ENCODE measurements at regions not wholly inside any gene's neighbourhood (a gene's known extent, or its start where the extent isn't known, plus 50 kb on each side); places are given as distances from the start of the nearest gene placed in this dataset.

DNA sequence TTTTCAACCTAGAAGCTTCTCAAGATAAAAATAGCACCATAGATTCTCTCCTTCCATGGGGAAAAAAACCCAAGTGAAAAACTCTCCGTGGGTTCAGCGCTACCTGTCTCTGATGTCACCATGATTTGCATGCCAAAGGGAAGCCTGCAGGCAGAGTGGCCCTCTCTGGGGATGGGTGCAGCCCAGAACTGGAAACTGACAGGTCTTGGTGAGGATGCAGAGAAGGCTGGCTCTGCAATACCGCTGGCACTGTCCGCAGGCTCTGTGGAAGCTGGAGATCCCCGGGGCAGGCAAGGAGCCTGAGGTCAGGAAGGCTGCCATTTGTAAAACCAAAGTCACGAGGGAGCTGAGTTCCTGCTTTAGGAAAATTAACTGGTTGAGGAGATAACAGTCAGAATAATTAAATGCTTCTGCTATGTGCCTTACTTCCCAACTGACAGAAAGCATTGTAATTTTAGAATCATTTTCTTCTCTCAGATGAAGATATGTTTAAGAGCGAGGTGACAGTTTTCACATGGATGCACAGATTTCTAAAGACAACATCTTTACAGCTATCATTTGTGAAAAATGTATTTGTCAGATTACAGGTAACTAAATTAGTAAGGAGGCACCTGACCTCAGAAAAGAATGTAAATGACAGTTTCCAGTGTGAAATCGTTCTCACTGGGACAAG lies 731.5 kb upstream of the FZD8 start:
- Histone ChIP-seq H3K9me3 (ENCODE audit: control insufficient read depth, low read length) (no peaks in the 10 kb centered on the region), H3K4me3 (ENCODE audit: low read length) (no peak overlapping the region), H3K27ac (ENCODE audit: low read length) (no peak overlapping the region), H3K4me1 (ENCODE audit: control insufficient read depth, insufficient read depth, low read length) (no peaks in the 10 kb centered on the region), H3K27me3 (ENCODE audit: control insufficient read depth, insufficient read depth) (no peaks in the 10 kb centered on the region)
- intact Hi-C loops (cut with DNase I) = no loop called here
- ATAC-seq (no peak), DNase-seq (no peak)
- 63% methylated on average over 8 of the region's 8 CpGs for WGBS

DNA sequence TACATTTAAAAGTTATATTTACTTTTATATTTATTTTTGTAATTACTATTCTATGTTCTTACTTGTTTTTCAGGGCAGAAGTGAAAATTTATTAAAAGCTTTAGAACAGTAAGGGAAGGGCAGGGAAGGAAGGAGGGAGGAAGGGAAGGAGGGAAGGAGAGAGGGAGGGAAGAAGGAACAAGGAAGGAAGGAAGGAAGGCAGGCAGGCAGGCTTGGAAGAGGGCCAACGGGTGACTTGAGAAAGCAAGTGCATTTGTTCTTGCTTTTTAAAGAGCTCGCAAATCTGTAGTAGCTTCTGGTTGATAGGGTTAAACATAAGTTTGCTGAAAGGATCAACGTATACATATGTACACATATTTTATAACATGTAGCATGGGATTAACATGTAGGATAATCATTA lies 725.3 kb upstream of the FZD8 start:
- H3K9me3 ChIP-seq (ENCODE audit: control insufficient read depth, low read length) = no peaks in the 10 kb centered on the region
- 73% methylated on average over 3 of the region's 3 CpGs for WGBS
- H3K4me1 ChIP-seq (ENCODE audit: control insufficient read depth, insufficient read depth, low read length) = no peaks in the 10 kb centered on the region
- no peak for DNase-seq
- no peak overlapping the region for H3K4me3 ChIP-seq (ENCODE audit: low read length)
- no peak for ATAC-seq
- no peak overlapping the region for H3K27ac ChIP-seq (ENCODE audit: low read length)
- no peaks in the 10 kb centered on the region for H3K27me3 ChIP-seq (ENCODE audit: control insufficient read depth, insufficient read depth)
- intact Hi-C loops (cut with DNase I) = no loop called here

DNA sequence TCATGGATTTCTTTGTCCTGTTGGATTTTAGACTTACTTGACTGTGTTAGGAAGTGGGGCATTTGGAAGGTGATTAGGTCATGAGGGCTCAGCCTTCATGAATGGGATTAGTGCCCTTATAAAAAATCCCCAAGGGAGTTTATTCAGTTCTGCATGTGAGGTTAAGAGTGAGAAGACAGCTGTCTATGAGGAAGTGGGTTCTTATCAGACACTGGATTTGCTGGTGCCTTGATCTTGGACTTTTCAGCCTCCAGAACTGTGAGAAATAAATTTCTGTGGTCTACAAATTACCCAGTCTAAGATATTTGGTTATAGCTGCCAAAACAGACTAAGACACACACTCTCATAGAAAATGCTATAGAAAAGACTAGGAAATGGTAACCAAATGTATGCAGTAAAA lies 724.7 kb upstream of the FZD8 start:
- Histone ChIP-seq H3K9me3 (ENCODE audit: control insufficient read depth, low read length) (no peaks in the 10 kb centered on the region), H3K4me3 (ENCODE audit: low read length) (no peak overlapping the region), H3K4me1 (ENCODE audit: control insufficient read depth, insufficient read depth, low read length) (no peaks in the 10 kb centered on the region), H3K27ac (ENCODE audit: low read length) (no peak overlapping the region), H3K27me3 (ENCODE audit: control insufficient read depth, insufficient read depth) (no peaks in the 10 kb centered on the region)
- intact Hi-C loops (cut with DNase I) = no loop called here
- ATAC-seq (no peak), DNase-seq (no peak)

DNA sequence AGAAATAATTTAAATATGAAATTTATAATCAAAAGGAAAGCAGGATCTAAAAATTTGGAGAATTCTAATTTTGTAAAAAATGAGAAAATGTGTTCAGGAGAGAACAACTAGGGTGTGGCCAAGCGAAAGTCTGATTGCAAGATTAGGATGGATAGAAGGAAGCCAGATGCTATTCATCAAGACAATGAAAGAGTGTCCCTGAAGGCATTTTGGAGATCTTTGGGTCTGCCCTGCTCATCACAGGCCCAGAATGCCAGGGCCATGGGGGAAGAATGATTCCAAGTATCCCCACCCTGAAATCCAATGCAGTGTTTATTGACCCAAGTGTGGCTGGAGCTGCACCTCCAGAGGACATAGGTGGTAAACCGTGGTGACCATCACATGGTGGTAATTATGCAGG lies 724.0 kb upstream of the FZD8 start:
- ATAC-seq (no peak), DNase-seq (no peak)
- Histone ChIP-seq H3K27me3 (ENCODE audit: control insufficient read depth, insufficient read depth) (no peaks in the 10 kb centered on the region), H3K27ac (ENCODE audit: low read length) (no peak overlapping the region), H3K4me3 (ENCODE audit: low read length) (no peak overlapping the region), H3K9me3 (ENCODE audit: control insufficient read depth, low read length) (no peaks in the 10 kb centered on the region), H3K4me1 (ENCODE audit: control insufficient read depth, insufficient read depth, low read length) (no peaks in the 10 kb centered on the region)
- WGBS = 94% methylated on average over 2 of the region's 2 CpGs
- intact Hi-C loops (cut with DNase I) = no loop called here

DNA sequence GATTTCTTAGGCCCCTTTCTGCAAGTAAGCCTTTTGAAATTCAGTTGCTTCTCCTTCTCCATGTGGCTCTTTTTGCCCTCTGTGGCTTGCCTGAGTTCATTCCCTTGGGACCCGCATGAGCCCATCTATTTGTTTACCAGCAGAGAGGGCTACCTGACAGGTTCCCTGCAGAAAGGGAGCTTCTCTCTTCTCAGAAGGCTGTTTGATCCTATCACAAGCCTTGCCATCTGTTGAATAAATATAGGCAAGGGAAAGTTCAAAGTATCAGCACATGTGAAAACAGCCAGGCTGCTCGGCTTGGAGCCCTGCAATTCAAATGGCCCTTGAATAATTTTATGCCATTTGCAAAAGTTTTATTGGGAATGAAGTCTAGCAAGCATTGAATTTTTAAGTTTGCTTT lies 720.2 kb upstream of the FZD8 start:
- DNase-seq (no peak), ATAC-seq (no peak)
- Histone ChIP-seq H3K9me3 (ENCODE audit: control insufficient read depth, low read length) (no peaks in the 10 kb centered on the region), H3K27ac (ENCODE audit: low read length) (no peak overlapping the region), H3K27me3 (ENCODE audit: control insufficient read depth, insufficient read depth) (no peaks in the 10 kb centered on the region), H3K4me3 (ENCODE audit: low read length) (no peak overlapping the region), H3K4me1 (ENCODE audit: control insufficient read depth, insufficient read depth, low read length) (no peaks in the 10 kb centered on the region)
- WGBS = 83% methylated on average over 2 of the region's 2 CpGs
- intact Hi-C loops (cut with DNase I) = no loop called here

DNA sequence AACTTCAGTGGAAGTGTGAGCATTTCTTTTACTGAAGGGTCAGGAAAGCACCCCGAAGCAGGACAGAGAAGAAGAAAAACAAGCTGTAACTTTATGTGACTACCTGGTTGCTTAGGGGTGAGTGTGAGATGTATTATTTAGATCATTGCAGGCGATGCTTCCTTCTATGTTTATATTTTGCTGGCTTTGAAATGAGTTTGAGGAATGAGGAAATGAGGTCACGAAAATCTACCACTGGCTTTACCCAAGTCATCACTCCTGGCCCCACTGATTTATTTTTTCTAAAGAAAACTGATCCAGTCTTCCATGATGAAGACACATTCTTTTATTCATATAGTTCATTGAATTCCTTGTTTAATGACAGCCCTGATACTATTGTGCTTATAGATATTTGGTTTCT lies 716.6 kb upstream of the FZD8 start:
- DNase-seq (no peak), ATAC-seq (no peak)
- intact Hi-C loops (cut with DNase I) = no loop called here
- H3K4me1 ChIP-seq (ENCODE audit: control insufficient read depth, insufficient read depth, low read length) = no peaks in the 10 kb centered on the region
- H3K27me3 ChIP-seq (ENCODE audit: control insufficient read depth, insufficient read depth) = no peaks in the 10 kb centered on the region
- H3K27ac ChIP-seq (ENCODE audit: low read length) = no peak overlapping the region
- no peak overlapping the region for H3K4me3 ChIP-seq (ENCODE audit: low read length)
- WGBS = 87% methylated on average over 3 of the region's 3 CpGs
- H3K9me3 ChIP-seq (ENCODE audit: control insufficient read depth, low read length) = no peaks in the 10 kb centered on the region

DNA sequence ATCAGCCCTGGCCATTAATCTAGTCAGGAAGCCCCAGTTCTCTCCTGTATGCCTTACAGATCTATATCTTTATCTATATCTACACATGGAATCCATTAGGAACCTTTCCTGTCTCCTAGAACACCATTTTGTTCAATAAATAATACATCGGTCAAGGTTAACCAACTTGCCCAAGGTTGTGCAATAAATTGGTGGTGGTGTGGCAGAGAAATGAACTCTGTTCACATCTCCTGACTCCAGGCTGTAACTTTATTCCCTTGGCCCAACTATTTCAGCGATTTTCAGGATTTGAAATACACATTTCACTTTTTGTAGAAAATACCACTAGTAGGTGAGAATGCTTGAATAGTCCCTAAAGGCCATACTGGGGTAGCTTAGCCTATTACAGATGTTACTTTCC lies 712.5 kb upstream of the FZD8 start:
- no peaks in the 10 kb centered on the region for H3K9me3 ChIP-seq (ENCODE audit: control insufficient read depth, low read length)
- DNase-seq (no peak), ATAC-seq (no peak)
- no peaks in the 10 kb centered on the region for H3K27me3 ChIP-seq (ENCODE audit: control insufficient read depth, insufficient read depth)
- no peak overlapping the region for H3K27ac ChIP-seq (ENCODE audit: low read length)
- intact Hi-C loops (cut with DNase I) = no loop called here
- H3K4me3 ChIP-seq (ENCODE audit: low read length) = no peak overlapping the region
- no peaks in the 10 kb centered on the region for H3K4me1 ChIP-seq (ENCODE audit: control insufficient read depth, insufficient read depth, low read length)
- WGBS = 95% methylated on average over 2 of the region's 2 CpGs

DNA sequence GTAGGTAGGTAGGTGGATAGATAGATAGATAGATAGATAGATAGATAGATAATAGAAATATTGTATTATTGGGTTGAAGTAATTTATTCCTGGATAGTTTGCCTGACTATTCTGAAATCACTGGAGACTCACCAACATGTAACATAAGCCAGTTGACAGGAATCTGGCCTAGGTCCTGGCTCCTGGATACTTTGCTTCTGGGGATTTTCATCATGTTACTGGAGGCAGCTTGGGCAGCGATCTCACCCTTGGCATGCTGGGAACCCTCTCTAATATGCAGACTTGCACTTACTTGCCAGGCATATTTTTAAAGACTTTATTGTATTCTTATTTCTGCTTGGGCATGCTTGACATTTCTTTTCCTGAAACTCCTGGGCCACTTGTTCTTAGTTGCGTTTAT lies 709.1 kb upstream of the FZD8 start:
- intact Hi-C loops (cut with DNase I) = no loop called here
- 56% methylated on average over 2 of the region's 2 CpGs for WGBS
- peak; percentile 29 to 72 (median 69) for DNase-seq
- Histone ChIP-seq H3K27ac (ENCODE audit: low read length) (no peak overlapping the region), H3K9me3 (ENCODE audit: control insufficient read depth, low read length) (no peaks in the 10 kb centered on the region), H3K27me3 (ENCODE audit: control insufficient read depth, insufficient read depth) (no peaks in the 10 kb centered on the region), H3K4me3 (ENCODE audit: low read length) (no peak overlapping the region), H3K4me1 (ENCODE audit: control insufficient read depth, insufficient read depth, low read length) (no peaks in the 10 kb centered on the region)
- ATAC-seq = peak; percentile 26 to 71

DNA sequence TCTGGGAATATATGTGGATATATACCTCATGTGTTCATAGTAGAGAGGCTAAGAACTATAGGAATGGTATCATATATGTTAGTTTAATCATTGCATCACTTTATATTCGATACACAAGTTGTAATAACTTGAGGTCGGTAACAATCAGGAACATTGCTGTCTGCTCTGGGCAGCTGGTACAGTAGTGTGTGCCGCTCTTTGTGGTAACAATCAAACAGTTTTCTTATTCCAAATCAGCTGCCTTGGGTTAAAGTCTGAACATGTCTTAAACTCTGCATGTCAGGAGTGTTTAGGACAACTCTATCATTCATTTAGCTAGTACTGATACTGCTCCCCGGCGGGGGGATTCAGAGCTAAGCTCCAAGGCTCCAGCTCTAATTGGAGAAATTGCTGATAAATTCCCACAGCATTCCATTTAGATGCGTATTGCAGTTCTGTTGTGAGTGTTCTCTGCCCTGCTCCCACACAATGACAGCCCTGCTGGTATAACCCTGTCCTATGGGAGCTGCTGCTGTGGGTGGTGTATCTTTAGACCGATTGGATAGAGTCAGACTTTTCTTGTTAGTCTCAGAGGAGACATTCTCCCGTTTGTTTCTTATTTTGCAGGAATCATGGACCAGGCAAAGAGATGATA lies 707.5 kb upstream of the FZD8 start:
- 47% methylated on average over 8 of the region's 8 CpGs for WGBS
- Histone ChIP-seq H3K27me3 (ENCODE audit: control insufficient read depth, insufficient read depth) (no peaks in the 10 kb centered on the region), H3K27ac (ENCODE audit: low read length) (no peak overlapping the region), H3K4me3 (ENCODE audit: low read length) (no peak overlapping the region), H3K9me3 (ENCODE audit: control insufficient read depth, low read length) (no peaks in the 10 kb centered on the region), H3K4me1 (ENCODE audit: control insufficient read depth, insufficient read depth, low read length) (no peaks in the 10 kb centered on the region)
- ATAC-seq = peak; percentile 70 to 78
- intact Hi-C loops (cut with DNase I) = no loop called here
- no peak for DNase-seq

DNA sequence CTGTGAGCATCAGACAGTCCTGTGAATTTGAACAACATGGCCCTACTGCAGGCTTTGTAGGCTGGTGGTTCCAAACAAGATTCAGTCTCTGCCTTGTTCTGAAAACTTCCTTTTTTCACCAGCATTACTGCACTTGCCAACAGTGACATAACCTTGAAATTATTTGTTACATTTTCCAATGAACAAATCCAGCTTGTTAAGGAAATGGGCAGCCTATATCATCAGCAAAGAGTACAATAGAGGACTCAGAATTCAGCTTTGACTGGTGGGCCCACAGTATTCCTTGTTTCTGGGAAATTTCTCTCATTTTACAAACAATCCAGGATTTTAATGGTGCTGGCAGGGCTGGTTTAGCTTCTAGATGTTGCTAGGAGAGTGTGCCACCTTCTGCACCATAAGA lies 703.7 kb upstream of the FZD8 start:
- no peak overlapping the region for H3K27ac ChIP-seq (ENCODE audit: low read length)
- H3K4me3 ChIP-seq (ENCODE audit: low read length) = no peak overlapping the region
- no peaks in the 10 kb centered on the region for H3K9me3 ChIP-seq (ENCODE audit: control insufficient read depth, low read length)
- intact Hi-C loops (cut with DNase I) = no loop called here
- H3K27me3 ChIP-seq (ENCODE audit: control insufficient read depth, insufficient read depth) = no peaks in the 10 kb centered on the region
- ATAC-seq (peak in 1 of 2 donors; percentile 56), DNase-seq (no peak)
- no peaks in the 10 kb centered on the region for H3K4me1 ChIP-seq (ENCODE audit: control insufficient read depth, insufficient read depth, low read length)

DNA sequence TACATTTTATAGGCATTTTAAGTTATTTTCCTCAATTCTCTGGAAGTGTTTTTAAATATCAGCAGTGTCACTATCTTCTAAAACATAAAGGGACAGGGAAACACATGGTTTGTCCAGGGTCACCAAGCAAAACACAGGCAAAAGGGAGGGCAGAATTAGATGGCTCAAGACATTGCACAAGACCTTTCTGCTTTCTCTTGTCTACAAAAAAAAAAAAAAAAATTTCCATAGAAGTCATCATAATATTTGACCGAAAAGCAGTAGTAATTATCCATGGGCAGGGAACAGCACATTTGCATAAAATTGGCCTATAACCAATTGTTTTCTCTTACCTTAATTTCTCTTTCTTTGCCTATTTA lies 703.1 kb upstream of the FZD8 start:
- WGBS = 89% methylated on average over 1 of the region's 1 CpG
- ATAC-seq = no peak

More for the DNA sequence above, 703.1 kb upstream of the FZD8 start:
- no peak overlapping the region for H3K27ac ChIP-seq (ENCODE audit: low read length)
- no peaks in the 10 kb centered on the region for H3K4me1 ChIP-seq (ENCODE audit: control insufficient read depth, insufficient read depth, low read length)
- intact Hi-C loops (cut with DNase I) = no loop called here
- H3K27me3 ChIP-seq (ENCODE audit: control insufficient read depth, insufficient read depth) = no peaks in the 10 kb centered on the region
- DNase-seq = no peak
- no peaks in the 10 kb centered on the region for H3K9me3 ChIP-seq (ENCODE audit: control insufficient read depth, low read length)
- no peak overlapping the region for H3K4me3 ChIP-seq (ENCODE audit: low read length)
